Activated CD4-positive, CD25-positive, alpha-beta regulatory T cell treated with anti-CD3 and anti-CD28 coated beads, Interleukin-2, amount 50 U/mL, for 24 hours (primary cell): ENCODE measurements at regions not wholly inside any gene's neighbourhood (a gene's known extent, or its start where the extent isn't known, plus 50 kb on each side); places are given as distances from the start of the nearest gene placed in this dataset.

Experiments
- ATAC-seq, 2 donors: fragments of 150-1000 bp; cut with Tn5 transposase; one replicate each; pipeline ENCODE4 v1.10.0; 2021; ENCODE audit warnings: mild to moderate bottlenecking in 1 of 2, moderate library complexity in 1 of 2

DNA sequence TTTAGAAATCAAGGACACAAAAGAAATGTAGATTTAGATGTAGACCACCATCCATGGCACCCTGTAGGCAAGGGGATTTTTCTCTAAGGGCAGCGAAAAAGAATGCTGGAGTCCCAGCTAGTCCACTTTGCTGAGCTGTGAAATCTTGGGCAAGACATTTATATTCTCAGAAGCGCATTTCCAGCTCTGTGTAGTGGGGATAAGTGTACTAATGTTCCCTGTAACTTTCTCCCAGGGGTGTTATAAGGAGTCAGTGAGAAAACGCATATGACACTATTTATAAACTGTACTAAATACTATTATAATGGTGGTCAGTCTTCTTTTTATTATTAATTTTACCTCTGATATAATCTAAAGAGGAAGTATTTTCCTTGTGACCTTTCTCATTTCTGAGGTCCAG, 133.4 kb upstream of the FRMD6 start:
- ATAC-seq = no peak

DNA sequence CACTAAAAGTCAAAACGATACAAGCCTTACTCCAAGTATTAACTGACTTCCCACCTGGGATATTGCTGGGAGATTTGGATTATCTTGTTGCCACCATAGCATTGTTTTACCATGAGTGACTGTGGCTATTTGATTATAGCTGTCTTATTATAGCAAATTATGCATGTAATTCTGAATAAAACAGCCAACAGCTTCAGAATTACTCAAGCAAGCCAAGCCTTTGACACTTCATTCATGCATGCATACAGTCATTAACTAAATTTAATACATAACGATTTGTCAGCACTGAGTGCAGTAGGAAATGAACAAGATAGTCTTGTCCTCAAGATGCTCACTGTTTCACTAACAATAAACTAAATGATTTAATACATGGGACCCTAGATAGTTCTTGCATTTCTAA, 133.0 kb upstream of the FRMD6 start:
- ATAC-seq = no peak

DNA sequence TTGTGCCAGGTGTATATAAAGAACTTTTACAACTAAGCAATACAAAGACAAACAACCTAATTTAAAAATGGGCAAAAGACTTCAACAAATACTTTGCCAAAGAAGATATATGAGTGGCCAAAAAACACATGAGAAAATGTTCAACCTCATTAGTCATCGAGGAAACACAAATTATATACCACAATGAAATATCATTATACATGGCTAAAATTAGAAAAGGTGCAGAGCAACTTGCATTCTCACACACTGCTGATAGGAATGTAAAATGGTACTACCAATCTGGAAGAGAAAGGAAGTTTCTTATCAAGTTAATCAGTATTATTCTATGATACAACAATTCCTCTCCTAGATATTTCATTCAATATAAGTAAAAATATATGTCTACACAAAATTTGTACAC, 131.6 kb upstream of the FRMD6 start:
- no peak for ATAC-seq

DNA sequence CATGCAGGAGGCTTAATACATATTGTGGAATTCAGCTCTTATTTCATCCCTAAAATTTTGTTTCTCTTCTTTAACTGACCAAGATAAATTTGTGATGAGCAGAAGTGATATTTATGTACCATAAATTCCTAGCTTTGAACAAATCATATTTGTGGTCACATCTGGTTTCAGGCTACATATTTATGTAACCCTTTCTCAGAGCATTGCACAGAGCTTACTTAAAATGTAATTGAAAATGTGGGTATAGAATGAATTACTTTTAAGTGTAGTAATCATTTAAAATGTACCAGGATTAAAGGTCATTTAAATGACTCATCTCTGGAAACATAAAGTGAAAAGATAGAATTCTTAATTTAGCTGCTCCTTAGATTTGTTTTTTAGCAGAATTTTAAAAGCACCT, 129.9 kb upstream of the FRMD6 start:
- ATAC-seq = no peak

DNA sequence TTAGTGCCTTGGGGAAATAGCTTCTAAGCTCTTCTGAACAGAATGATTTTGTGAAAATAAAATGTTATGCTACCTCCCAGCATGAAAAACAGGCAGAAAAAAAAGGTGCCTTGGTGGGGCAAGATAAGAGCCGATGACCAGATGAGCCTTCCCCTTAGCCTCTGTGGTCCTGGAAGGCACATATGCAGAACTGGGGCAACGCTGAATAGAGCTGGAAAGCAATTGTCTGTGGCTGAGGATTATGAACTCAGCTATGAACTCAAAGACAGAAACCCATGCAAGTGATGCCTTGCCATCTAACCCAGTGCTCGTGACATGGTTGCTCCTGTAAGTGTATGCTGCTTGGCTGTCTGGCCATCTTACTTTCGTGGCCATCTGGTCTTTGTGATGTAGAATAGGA, 128.5 kb upstream of the FRMD6 start:
- no peak for ATAC-seq

DNA sequence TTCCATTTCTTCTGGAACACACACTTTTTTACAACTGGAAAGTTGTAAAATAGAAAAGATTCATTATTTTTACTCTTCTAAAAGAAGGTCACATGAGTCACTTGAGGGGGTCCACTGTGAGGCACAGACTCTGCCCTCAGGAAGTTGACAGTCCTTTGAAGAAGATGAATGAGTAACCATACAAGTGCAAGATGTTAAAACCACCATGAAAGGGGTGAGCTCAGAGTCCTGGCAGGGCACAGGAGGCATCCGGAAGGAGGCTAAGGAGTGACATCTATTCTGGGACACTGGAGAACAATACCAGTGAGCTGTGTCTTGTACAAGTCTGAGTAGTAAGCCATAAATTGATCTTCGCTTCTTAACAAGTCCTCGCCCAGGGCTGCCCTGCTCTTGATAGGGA, 126.0 kb upstream of the FRMD6 start:
- no peak for ATAC-seq

DNA sequence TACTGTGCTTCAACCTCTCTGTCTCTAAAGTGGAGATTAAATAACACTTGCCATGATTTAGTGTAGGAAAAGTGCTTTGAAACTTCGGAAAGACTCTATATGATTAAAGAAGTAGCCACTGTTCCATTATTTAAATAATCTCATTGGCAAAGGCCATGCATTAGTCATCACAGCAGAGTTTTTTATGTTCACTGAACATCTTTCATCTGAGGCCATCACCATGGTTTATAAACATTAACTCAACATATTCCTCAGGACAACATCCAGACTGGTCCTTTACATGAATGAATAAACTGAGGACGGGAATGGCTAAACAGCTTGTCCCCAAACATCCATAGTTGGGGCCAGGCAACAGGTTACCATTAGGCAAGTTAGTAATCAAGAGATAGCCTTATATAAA, 124.6 kb upstream of the FRMD6 start:
- no peak for ATAC-seq

DNA sequence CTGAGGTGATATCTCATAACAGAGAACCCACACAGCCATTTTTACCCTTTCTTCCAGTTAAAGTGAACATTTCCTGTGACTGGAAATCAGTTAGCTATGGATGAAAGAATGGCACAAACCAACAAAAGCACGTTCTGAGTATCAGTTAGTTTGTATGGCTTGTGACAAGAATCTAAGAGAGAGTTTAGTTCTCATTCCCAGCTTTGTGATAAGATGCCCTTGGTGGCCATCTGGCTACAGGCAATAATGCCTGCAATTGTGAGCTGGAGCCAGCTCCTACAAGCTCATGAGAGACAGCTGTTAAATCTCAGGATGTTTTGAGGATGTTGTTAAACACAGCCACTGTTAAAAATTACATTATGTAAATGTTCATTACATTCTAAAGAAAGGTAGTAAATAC, 122.0 kb upstream of the FRMD6 start:
- ATAC-seq = no peak

DNA sequence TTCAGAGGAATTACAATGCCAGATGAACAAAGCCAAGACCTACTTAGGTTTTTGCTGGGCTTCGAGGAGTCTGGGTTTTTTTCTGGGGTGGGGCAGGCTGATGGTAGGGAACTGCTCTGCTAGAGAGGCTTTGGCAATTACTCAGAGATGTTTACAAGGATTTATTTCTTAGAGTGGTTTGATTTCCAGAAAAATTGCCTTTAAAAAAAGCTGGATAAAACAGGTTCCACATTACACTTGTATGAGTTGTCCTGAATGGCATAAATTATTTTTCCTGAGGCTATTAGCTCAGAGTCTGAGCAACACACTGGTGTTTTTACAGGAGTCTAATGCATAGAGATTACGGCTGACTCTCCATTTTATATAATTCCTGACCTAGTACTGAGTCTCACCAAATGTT, 118.5 kb upstream of the FRMD6 start:
- no peak for ATAC-seq

DNA sequence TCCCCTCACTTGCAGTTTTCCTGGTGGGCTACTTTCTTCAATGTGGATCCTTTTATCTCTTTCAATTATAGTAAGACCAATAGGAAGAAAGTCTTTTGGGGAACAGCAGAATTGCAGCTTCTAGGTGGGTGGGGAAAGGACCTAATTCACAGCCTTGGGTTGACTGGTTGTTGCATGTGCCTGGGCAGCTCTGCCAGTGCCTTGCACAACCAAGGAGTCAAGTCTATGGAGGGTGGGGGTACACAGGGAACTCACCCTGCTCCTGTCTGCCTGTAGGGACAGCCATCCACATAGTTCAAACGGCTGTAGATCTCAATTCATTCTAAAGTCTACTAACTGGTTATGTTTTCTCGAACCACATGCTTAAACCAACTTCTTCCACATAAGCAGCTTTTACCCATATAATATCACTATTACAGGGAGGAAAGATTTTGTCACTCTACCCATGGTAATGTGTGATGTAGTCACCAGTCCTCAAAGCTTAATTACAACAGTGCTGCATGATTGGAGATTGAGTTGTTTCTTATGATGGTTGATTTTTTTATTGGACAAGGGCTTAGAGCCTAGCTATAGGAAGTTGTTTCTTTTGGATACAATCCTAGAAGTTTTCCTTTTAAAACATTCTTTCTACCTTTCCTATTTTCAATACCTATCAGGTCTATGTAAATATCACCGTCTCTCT, 117.7 kb upstream of the FRMD6 start:
- no peak for ATAC-seq

DNA sequence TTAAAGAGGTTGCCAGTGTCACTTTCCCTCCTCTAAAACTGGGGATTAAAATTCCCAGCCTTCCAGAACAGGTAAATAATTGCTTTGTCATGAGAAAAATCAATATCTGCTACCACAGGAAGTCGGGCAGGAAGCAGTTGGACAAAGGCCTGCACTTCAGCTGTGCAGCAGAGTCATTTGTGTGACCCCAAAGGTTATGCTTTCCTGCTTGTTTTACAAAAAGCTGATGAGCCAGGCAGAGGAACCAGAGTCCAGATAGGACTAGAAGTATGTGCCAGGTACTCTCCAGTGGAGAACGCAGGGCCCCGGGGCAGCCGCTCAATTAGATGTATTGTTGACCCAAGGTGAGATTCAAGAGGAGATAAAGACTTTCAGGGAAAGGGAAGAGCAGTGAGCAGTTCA, 117.1 kb upstream of the FRMD6 start:
- ATAC-seq = no peak

DNA sequence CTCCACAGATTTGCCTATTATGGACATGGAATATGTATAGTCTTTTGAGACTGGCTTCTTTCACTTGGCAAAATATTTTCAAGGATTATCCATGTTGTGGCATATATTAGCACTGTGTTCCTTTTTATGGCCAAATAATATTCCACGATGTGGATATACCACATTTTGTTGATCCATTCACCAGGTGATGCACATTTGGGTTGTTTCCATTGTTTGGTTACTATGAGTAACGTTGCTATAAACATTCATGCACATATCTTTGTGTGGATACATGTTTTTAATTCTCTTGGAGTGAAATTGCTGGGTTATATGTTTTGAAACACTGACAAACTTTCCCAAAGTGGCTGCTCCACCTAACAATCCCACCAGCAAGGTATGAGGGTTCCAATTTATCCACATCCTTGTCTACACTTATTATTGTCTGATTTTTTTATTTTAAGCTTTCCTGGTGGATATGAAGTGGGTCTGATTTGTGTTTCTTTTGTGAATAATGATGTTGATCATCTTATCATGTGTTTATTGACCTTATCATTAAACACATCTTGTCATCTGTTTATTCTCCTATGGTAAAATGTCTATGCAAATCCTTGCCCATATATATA, 116.2 kb upstream of the FRMD6 start:
- ATAC-seq = no peak

DNA sequence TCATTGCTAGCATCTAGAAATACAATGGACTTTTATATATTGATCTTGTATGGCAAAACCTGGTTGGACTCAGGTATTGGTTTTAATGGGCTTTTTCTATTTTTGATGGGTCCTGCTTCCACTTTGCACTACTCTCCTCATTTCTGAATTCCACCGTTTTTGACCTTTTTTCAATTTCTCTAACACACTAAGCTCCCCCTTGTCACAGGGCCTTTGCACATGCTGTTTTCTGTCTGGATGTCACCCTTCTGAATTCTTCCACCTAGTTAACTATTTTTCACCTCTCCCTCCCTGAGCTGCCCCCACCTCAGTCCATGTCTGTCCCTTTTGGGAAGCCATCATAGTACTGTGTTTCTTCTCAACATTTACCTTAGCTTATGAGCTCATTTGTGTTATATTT, 112.7 kb upstream of the FRMD6 start:
- ATAC-seq = no peak

DNA sequence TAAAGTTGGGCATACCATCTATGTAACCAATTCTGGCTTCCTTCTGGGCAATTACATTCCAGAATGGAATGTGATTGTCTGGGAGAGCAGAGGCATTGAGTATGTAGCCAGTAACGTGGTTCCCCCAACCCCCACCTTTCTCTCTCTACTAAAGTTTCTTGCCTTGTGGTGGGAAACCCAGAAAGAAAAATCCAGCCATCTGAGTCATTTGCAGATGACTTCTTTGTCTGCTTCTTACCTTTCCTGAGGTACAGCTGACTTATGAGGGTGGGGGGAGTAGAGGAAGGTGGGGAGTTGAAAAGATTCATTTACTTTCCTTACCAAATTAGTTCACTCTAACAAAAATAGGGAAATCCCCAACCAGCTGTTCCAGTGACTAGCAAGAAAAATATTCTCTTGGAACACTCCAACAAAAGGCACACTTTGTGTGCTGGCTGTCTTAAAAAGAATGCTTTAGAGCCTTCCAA, 112.1 kb upstream of the FRMD6 start:
- ATAC-seq = no peak

DNA sequence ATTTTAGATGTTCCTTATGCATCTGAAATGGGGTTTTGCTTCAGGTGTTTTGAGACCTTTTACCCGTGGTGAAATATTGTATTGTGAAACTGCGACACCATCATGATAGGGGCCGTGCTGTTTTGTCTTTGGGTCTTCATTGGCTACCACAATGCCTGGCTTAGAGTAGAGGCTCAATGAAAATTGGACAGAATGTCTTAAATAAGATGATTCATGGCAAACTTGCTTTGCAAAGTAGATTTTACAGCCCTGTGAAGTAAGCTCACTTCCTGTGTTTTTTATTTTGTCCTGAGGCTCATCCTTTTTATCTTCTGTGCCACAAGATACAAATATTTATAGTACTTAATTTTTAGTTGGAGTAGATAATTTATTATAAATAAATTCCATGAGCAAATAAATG, 111.3 kb upstream of the FRMD6 start:
- ATAC-seq = no peak

DNA sequence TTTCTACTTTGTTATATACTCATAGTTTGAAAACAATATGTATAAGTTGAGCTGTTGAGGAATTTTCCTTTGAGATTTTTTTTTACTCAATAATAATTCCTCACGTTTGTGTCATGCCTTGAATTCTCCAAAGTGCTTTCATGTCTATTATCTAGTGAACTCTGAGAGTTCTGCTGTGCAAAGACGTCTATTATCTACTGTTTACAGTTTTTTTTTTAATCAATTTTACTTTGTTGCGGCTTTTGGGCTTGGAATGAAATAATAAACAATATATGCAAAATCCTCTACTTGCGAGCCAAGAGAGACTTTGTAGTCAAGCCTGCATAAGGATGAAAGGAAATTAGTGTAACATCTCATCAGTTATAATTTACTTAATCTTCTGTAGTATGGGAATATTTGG, 107.2 kb upstream of the FRMD6 start:
- ATAC-seq = no peak

DNA sequence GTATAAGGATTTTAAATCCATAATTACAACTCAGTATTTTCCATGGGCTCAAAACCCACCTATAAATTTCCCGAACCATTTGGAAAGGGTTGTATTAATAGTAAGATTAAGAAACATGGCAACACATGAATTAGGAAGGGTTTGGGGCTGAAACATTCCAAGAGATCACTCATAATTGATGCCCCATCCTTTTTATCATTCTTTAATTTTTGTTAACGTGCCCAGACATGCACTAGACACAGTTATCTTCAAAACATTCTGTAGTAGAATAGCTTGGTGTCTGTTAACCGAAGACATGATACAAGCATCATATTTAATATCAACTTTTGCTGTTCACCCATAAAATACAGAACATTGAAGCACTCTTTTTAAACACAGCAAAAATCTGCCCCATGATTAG, 106.8 kb upstream of the FRMD6 start:
- no peak for ATAC-seq

DNA sequence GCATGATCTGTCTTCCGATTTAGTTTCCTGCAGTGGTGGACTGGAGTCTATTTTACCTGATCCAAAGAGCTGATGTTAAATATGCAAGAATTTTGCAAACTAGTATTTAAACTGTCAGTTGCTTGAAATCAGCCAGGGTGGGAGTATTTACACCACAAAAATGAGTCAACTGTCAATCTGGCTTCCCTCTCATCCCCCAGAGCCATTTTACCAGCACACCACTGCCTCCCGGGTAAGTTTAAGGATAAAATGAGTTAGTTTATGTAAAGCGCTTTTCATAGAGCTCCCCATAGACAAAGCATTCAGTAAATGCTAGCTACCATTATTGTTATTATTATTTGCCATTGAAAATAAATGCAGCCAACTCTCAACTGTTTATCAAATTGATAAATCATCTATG, 106.3 kb upstream of the FRMD6 start:
- no peak for ATAC-seq

DNA sequence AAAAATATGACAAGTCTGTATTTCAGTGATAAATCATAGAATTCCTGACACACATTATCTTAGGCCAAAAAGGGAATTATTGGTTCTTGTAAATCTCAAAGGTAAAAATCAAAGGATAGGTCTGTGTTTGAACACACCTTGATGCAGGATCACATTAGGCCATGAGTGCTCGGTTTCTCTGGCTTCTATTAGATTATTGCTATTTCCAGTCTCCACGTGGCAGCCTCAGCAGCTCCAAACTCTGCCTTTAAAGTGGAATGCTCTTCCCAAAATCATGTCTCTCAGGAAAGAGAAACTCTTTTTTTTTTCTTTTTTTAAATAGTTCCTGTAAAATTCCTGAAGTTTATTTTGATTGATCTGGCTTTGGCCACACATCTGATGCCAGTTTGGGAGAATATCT, 105.6 kb upstream of the FRMD6 start:
- no peak for ATAC-seq

DNA sequence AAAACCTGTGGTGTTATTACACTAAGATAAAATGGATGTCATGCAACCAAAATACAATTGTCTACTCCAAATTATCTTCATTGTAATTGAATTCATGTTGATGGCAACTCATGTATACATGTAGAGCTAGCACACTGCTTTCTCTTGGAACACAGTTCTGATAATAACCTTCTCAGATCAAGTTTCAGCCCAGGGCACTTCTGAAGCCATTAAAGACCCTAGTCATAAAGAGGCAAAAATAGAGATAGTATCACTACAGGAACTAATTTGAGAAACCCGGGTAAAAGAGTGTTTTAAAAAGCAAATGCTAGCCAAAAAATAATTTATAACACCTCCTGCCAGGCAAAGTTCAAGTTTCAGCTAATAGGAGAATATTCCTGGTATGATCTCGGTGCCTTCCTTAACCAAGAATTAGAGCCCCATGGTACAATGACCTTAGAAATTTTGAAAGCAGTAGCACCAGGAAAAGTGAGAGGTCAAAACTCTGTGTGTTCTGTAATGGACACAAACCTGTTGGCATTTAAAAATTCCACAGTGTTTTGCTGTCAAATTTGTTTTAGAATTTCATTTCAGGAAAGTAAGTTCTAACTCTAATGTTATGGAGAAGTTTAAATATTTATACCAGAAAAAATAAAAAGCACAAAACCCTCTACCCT, 105.0 kb upstream of the FRMD6 start:
- no peak for ATAC-seq

DNA sequence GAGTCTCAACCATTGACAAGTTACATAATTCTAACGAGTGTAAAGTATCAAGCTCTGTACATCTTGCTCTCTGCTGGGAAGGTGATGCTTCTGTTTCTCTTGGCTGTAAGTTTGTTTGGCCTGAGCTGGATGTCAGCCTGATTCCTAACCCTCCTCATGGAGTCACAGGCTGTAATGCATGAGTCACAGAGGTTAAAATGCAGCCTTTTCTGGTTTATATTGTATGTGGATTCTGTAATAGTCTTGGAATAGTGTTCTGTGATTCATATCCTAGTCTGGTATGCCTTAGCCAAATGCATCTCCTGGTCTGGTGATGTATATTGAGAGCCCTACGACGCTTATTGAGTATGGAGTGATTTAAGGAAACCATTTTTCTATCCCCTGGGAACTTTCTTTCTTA, 104.5 kb upstream of the FRMD6 start:
- no peak for ATAC-seq

DNA sequence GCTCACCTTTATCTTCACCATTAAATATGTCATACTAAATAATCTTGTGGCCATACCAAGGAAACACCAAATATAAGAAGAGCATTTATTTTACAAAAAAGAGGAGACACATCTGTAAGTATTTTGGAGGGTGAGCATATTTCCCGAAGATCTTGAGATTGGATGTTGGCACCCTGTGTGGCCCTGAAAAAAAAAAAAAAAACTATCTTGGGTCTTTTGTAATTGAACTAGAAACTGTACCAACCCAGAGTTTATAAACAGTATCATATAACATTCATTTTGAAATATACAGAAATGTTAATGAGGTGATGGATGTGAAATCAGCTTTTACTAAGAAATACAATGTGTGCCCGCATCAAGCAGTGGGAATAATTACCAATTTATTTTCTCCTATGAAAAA, 104.0 kb upstream of the FRMD6 start:
- ATAC-seq = no peak

DNA sequence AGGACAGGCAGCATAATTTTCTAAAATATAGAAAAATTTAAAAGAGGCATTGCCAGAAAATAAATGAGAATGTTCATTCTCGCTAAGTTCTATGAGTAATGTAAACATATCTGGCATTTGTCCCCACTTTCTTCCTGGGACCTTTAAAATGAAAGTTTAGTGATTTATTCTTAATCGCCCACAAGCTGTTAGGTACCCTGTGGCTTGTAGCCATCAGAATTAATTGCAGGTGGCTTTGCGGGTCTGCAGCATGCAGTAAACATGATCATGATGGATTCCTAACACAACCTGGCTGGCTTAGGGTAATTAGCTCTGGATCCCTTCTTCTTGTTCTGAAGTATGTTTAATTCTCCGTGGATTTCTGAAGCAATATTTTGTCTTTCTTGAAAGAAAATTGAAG, 103.5 kb upstream of the FRMD6 start:
- ATAC-seq = no peak

DNA sequence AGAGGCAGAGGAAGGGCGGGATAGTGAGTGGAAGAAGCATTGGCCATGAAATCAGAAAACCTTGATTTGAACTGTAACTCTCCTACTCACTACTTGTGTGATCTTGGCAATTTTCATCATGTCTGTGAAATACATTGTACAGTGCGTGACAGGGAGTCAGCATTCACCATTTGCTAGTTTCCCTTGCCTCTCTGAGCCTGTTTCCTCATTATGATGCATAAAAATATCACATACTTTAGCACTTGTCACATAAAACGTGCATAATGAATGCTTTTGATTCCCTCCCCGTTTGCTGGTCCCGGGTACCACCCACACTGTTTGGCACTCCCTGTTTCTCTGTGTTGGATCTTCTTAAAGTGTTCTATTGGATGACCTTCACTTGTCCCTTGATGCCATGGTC, 101.1 kb upstream of the FRMD6 start:
- ATAC-seq = no peak

DNA sequence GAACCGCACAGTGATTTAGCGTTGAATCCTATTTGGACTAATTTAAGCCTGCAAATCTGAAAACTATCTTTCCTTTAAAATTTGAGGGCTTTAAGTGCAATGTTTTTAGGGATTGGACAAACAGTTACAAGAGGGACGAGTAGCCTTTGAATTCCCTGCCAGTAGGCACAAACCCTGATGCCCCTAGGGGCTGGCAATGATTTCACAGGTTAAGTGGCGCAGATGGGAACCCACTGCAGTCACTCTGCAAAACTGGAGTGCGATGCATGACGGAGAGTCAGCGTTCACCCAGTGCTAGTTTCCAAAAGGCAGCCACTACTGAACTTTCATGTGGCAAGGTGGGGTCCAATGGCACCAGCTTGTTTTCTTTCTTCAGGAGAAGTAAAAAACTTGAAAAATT, 99.4 kb upstream of the FRMD6 start:
- ATAC-seq = no peak
